Posterior vena cava (tissue), 2 donors: ENCODE measurements at regions not wholly inside any gene's neighbourhood (a gene's known extent, or its start where the extent isn't known, plus 50 kb on each side); places are given as distances from the start of the nearest gene placed in this dataset.

Experiments used
- DNase-seq: peaks from one replicate; pipeline ENCODE4 v3.0.0-alpha.2; 2020; ENCODE audit warnings: low spot score
- intact Hi-C, 2 donors: fragments of 100-400 bp; cut with DNase I; formaldehyde crosslinking; loops; one replicate each; pipeline versions ENCODE4 v1.14.1 to v1.14.2; 2022 to 2023
- donor health status: DM: yes; HTN: yes; CAD: no.
- donor health status: DM: yes; HTN: yes; CAD: no.

GRCh38 chr3:71896751-71897150 is 111.8 kb upstream of the PROK2 start:
- intact Hi-C loops: no loop called here
- DNase-seq: no peak

GRCh38 chr3:71893702-71894479 is 108.9 kb upstream of the PROK2 start:
- intact Hi-C loops: no loop called here

GRCh38 chr3:71893122-71893521 is 108.2 kb upstream of the PROK2 start:
- no peak for DNase-seq
- intact Hi-C loops: no loop called here

More at GRCh38 chr3:71893702-71894479, 108.9 kb upstream of the PROK2 start:
- DNase-seq: no peak

- DNase-seq: no peak
- intact Hi-C loops: no loop called here
Measured at GRCh38 chr3:71891483-71891882, 106.5 kb upstream of the PROK2 start.

DNA sequence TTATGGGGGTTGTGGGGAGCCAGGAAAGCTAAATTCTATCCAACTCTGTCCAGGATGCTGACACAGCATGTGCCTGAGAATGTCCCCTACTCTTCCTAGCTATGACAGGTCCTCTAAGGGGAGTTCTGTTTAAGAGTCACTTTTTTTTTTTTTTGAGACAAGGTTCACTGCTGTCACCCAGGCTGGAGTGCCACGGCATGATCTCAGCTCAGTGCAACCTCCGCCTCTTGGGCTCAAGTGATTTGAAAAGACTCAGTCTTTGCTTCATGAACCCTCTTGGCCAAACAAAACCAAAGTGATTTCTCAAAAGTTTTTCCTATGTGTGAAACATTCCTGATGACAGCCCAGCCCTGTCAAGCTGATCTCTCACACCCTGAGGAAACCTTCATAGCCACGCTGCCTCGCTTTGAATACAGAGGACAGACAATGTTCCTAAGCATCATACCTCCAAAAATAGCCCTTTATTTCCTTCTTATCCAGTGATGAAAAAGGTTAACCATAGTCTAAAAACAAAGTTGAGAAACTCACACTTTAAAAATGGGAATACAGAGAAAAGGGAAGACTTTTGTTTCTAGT is 105.5 kb upstream of the PROK2 start:
- intact Hi-C loops: no loop called here
- DNase-seq: no peak

DNA sequence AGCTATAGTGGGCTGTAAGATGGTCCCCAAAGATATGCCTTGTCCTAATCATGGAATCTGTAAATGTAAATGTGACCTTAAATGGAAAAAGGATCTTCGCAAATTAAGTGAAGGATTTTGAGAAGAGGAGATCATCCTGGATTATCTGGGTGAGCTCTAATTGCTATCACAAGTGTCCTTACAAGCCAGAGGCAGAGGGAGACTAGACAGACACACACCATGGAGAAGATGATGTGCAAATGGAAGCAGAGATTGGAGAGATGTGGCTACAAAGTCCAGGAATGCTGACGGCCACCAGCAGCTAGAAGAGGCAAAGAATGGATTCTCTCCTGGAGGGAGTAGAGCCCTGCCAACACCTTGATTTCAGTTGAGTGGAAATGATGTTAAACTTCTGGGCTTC is 102.3 kb upstream of the PROK2 start:
- intact Hi-C loops: no loop called here
- no peak for DNase-seq

GRCh38 chr3:71885006-71885405 is 100.1 kb upstream of the PROK2 start:
- DNase-seq: no peak
- intact Hi-C loops: no loop called here

- no peak for DNase-seq
- intact Hi-C loops: no loop called here
Measured at GRCh38 chr3:71881732-71882131, 96.8 kb upstream of the PROK2 start.

DNA sequence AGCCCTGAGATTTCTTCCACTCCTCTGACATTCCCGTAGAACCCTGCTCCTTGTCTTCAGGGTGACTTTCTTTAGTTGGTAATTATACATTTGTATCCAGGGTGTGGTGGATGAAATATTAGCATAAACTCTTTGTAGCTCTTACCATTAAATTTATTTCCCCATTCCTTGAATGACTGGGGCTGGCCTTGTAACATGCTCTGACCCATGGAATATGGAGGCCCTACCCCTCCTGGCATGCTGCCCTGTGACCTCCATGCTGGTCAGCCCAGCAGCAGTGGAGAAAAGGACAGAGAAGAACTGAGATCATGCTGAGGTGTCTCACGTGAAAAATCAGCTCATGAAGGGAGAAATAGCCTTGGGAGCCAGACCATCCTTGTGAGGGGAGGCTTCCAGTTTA is 96.1 kb upstream of the PROK2 start:
- no peak for DNase-seq
- intact Hi-C loops: no loop called here

GRCh38 chr3:71879089-71879488 is 94.1 kb upstream of the PROK2 start:
- no peak for DNase-seq
- intact Hi-C loops: no loop called here

- intact Hi-C loops: no loop called here
- DNase-seq: no peak
Measured at GRCh38 chr3:71876135-71877105, 91.5 kb upstream of the PROK2 start.

- intact Hi-C loops: no loop called here
Measured at GRCh38 chr3:71875461-71875947, 90.6 kb upstream of the PROK2 start.

GRCh38 chr3:71874618-71875017 is 89.7 kb upstream of the PROK2 start:
- intact Hi-C loops: loop anchor here in 1 of 2 donors (5.0 kb wide), 1 partner anchor 948 kb away; no protein-coding TSS in a partner anchor
- DNase-seq: no peak

More at GRCh38 chr3:71875461-71875947, 90.6 kb upstream of the PROK2 start:
- peak; percentile 91 for DNase-seq

GRCh38 chr3:71873093-71873611 is 88.2 kb upstream of the PROK2 start:
- intact Hi-C loops: loop anchor here in 1 of 2 donors (5.0 kb wide), 1 partner anchor 949 kb away; no protein-coding TSS in a partner anchor
- no peak for DNase-seq

DNA sequence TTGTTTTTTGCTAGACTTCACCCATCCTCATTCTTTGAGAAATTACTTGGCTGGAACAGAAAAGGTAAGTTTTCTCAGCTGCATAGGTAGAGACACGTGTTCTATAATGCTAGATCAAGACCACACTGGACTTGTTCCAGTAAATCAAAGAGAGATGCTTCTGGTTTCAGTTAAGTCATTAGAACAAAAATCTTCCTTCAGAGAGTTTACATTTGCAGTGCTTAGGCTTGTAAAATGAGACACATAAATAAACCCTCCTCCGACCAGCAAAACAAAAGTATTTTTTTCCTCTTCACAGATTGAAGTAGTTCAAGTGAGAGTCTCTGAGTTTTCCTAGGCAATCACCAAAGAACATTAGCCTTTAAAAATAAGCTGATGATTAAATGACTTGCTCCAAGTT is 87.3 kb upstream of the PROK2 start:
- no peak for DNase-seq

GRCh38 chr3:71870966-71871512 is 86.1 kb upstream of the PROK2 start:
- intact Hi-C loops: loop anchor here in 1 of 2 donors (5.0 kb wide), 1 partner anchor 951 kb away; no protein-coding TSS in a partner anchor
- DNase-seq: no peak

More for the DNA sequence above, 87.3 kb upstream of the PROK2 start:
- intact Hi-C loops: loop anchor here in 1 of 2 donors (5.0 kb wide), 1 partner anchor 950 kb away; no protein-coding TSS in a partner anchor

- no peak for DNase-seq
- intact Hi-C loops: no loop called here
Measured at GRCh38 chr3:71868876-71869275, 83.9 kb upstream of the PROK2 start.

DNA sequence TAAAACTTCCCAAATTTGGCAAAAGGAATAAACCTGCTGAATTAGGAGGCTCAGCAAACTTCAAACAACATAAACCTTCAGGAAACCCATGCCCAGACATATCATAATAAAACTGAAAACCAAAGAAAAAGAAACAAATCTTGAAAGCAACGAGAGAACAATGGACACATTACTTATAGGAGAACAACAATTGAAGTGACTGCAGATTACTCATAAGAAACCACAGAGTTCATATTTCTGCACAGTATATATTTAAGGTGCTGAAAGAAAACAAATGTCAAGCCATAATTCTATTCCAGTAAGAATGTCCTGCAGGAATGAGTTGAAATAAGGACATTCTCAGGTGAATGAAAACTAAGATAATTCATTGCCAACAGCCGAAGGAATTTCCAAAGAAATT is 80.8 kb upstream of the PROK2 start:
- intact Hi-C loops: no loop called here
- DNase-seq: no peak
